ENCODE measurements at regions not wholly inside any gene's neighbourhood (a gene's known extent, or its start where the extent isn't known, plus 50 kb on each side); places are given as distances from the start of the nearest gene placed in this dataset.

DNA sequence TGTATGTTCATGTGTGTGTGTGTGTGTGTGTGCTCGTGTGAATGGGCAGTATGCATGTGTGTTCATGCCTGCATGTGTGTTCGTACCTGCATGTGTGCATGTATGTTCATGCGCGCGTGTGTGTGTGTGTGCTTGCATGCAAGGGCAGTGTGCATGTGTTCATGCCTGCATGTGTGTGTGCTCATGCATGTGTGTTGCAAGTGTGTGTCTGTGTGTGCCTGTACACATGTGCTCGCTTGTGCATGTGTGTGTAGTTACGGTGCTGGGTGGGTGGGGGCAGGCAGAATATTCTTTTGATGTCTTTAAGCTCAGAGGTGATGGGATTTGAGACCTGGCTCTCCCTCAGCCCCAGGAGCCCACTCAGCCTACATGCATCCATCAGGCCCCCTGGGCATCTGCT lies 822.1 kb downstream of the BRD1 start:
- TF ChIP-seq, protein P1, sequence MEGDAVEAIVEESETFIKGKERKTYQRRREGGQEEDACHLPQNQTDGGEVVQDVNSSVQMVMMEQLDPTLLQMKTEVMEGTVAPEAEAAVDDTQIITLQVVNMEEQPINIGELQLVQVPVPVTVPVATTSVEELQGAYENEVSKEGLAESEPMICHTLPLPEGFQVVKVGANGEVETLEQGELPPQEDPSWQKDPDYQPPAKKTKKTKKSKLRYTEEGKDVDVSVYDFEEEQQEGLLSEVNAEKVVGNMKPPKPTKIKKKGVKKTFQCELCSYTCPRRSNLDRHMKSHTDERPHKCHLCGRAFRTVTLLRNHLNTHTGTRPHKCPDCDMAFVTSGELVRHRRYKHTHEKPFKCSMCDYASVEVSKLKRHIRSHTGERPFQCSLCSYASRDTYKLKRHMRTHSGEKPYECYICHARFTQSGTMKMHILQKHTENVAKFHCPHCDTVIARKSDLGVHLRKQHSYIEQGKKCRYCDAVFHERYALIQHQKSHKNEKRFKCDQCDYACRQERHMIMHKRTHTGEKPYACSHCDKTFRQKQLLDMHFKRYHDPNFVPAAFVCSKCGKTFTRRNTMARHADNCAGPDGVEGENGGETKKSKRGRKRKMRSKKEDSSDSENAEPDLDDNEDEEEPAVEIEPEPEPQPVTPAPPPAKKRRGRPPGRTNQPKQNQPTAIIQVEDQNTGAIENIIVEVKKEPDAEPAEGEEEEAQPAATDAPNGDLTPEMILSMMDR (IDR thresholded peaks at IDR 0.05): no peak
- no peak for TF ChIP-seq ZFX (IDR thresholded peaks at IDR 0.05; ENCODE audit: borderline replicate concordance)
